ENCODE measurements at regions not wholly inside any gene's neighbourhood (a gene's known extent, or its start where the extent isn't known, plus 50 kb on each side); places are given as distances from the start of the nearest gene placed in this dataset.

- no peak for TF ChIP-seq CTCF (IDR thresholded peaks at IDR 0.05)
- TF ChIP-seq POLR2A (IDR thresholded peaks at IDR 0.05), result no peak
Observed at GRCh38 chr13:110044551-110045111, 258.2 kb upstream of the IRS2 start.

Data from esophagus squamous epithelium (tissue), 4 donors.